Activated CD8-positive, alpha-beta memory T cell treated with anti-CD3 and anti-CD28 coated beads for 24 hours (primary cell): ENCODE measurements at regions not wholly inside any gene's neighbourhood (a gene's known extent, or its start where the extent isn't known, plus 50 kb on each side); places are given as distances from the start of the nearest gene placed in this dataset.
"Not testable (repeated sequence)": the region's sequence is repeated elsewhere in the genome, so short reads cannot be mapped to it uniquely, and the experiment has no call there.

Source experiments
- DNase-seq: peaks from one replicate; pipeline ENCODE4 v3.0.0-alpha.2; 2020

DNA sequence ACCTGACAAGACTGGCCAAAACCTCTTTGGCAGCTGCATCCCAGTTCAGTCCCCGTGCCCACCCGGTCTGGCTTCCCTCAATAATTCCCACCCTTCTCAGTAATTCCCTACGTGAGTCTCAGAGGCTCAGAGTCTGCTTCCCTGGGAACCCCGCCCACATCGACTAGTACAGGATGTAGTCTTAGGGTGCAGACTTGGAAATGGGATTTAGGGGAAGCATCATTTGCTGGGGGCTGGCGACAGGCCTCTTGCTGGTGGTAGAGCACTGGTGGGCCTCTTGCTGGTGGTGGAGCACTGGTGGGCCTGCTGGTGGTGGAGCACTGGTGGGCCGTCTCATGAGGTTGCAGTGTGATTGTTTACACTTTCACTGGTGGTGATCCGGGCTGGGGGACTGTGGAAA lies 199.5 kb upstream of the B3GAT1 start:
- DNase-seq = no peak

GRCh38 chr11:134610116-134610910 lies 198.3 kb upstream of the B3GAT1 start:
- DNase-seq = no peak

GRCh38 chr11:134609361-134610115 lies 197.5 kb upstream of the B3GAT1 start:
- no peak for DNase-seq

DNA sequence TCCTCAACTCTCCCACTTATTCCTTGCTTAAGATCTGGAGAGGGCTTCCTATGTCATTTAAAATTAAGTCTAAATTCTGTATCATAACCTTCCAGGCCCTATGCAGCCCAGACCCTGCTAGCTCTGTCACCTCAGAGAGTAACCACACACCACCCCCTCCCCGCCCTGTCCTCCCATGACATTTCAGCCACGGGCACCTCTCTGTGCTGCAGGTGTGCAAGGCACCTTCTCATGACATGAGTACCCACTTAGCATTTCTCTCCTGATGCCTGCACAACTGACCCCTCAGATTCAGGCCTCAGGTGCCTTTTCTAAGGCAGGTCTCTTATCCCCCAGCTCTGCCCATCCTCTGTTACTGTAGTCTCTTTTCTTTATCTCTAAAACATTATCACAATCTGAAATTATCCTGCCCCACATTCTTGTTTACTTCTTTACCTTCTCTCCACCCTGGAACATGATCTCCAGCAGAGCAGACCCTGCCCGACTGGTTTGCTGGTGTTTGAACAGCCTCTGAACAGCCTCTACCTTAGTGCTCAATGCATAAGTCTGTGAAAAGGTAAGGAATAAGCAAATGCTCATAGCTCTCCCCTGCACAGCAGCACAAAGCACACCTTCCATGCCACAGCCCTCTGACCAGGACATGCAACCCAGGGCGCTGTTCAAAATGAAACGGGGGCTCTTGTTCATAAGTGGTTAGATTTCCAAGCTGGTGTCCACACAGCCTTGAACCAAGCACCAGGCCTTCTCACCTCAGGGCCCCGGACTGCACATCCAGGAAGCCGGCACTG lies 196.1 kb upstream of the B3GAT1 start:
- no peak for DNase-seq

- no peak for DNase-seq
These were observed 194.2 kb upstream of the B3GAT1 start for GRCh38 chr11:134606251-134606650.

GRCh38 chr11:134604886-134605285 lies 192.8 kb upstream of the B3GAT1 start:
- no peak for DNase-seq

- peak; percentile 35 for DNase-seq
These were observed 187.3 kb upstream of the B3GAT1 start for GRCh38 chr11:134599299-134599771.

GRCh38 chr11:134598368-134598767 lies 186.3 kb upstream of the B3GAT1 start:
- DNase-seq = peak; percentile 37

GRCh38 chr11:134597452-134597851 lies 185.4 kb upstream of the B3GAT1 start:
- DNase-seq = peak; percentile 3

- DNase-seq = peak; percentile 32
These were observed 184.4 kb upstream of the B3GAT1 start for GRCh38 chr11:134596404-134596803.

GRCh38 chr11:134592391-134592990 lies 180.4 kb upstream of the B3GAT1 start:
- peak; percentile 80 for DNase-seq

- no peak for DNase-seq
These were observed 179.3 kb upstream of the B3GAT1 start for GRCh38 chr11:134591338-134591737.

- DNase-seq = no peak
These were observed 177.1 kb upstream of the B3GAT1 start for GRCh38 chr11:134589129-134589528.

- DNase-seq = not testable (repeated sequence)
These were observed 176.5 kb upstream of the B3GAT1 start for GRCh38 chr11:134588460-134589110.

- no peak for DNase-seq
These were observed 175.3 kb upstream of the B3GAT1 start for GRCh38 chr11:134587345-134587744.

DNA sequence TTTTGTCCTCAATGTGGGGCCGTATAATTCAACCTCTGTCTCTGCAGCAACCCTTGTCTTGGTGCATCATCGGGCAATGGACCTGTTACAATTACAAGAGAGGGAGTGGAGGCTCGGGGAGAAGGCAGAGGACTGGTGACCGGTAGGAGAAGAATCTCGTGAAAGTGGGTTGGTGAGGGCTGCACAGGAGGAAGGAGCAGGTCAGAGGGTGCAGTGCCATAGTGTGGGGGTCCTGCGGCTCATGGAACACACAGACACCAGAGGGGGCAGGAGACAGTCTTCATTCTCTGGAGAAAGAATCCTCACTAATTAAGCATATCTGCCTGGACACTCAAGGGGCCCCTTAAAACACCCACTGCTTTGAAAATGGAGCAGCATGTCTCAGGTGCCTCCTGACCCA lies 174.7 kb upstream of the B3GAT1 start:
- no peak for DNase-seq

GRCh38 chr11:134585666-134586610 lies 173.9 kb upstream of the B3GAT1 start:
- no peak for DNase-seq

- DNase-seq = no peak
These were observed 172.8 kb upstream of the B3GAT1 start for GRCh38 chr11:134584706-134585445.

DNA sequence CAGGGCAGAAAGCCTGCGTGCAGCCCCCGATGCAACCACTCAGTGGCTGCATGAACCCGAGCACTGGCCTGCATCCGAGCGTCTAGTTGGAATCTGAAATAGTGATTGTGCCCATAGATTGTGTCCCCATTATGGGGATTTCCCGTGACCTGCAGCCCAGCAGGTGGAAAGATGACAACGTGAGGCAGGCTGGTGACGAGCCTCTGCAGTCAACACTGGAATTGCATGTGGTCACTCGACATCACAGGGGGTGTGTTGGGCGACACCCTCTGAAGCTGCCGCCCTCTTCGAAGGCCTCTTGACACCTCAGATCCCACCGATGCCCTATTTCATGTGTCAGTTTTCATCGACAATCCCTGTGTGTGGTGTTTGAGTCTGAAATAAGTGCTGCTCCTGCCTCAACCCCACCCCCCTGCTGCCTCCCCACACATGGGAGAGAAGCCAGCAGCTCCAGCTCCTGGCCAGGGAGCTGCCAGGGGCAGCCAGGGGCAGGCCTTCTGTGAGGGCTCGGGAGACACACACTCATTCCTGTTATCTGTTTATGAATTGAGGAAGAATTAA lies 172.0 kb upstream of the B3GAT1 start:
- no peak for DNase-seq

DNA sequence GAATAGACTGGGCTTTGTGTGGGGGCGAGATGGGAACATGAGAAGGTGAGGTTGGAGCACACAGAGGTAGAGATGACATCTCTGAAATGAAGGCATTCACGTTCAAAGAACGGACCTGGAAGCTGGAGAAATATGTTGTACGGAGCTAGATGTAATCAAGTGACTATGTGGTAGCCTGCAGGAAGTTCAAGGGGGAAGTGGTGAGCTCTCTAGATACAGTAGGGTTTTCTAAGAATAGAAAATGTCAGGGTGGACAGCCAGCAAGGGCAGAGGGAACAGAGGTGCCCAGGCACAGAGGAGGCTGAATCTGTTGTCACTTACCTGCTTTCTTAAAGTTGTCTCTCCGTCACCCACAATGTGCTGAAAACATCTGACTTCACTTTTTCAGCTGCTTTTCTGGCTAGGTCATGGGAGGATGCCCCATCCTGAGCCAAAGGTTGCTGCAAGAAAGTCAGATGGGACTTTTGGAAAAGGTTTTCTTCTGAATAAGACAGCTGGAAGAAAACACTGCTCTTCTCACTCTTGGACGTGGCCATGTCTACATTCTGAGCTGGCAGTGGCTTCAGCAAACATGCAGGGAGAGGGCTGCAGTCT lies 171.5 kb upstream of the B3GAT1 start:
- no peak for DNase-seq
